Activated T-helper 1 cell treated with anti-CD3 and anti-CD28 coated beads, Interleukin-12 subunit alpha, Interleukin-12 subunit beta, Interleukin-2, Interleukin-4 antibody, amounts not matched to agents 30 ng/mL and 10 ng/mL and 1 ng/mL, durations not matched to agents 14 hours and 24 hours and 36 hours (primary cell): ENCODE measurements at regions not wholly inside any gene's neighbourhood (a gene's known extent, or its start where the extent isn't known, plus 50 kb on each side); places are given as distances from the start of the nearest gene placed in this dataset.

ENCODE experiments used
- DNase-seq: peaks from one replicate; pipeline ENCODE4 v3.0.0; 2021; ENCODE audit warnings: low spot score
- H3K27ac Mint-ChIP-seq: one replicate; pipeline ENCODE4 v1.8.0; 2021; ENCODE audit warnings: mild to moderate bottlenecking, mixed read lengths
- H3K27me3 Mint-ChIP-seq: one replicate; pipeline ENCODE4 v1.8.0; 2022; ENCODE audit warnings: mild to moderate bottlenecking, moderate library complexity, mixed read lengths; ENCODE audit not compliant: insufficient read depth
- H3K36me3 Mint-ChIP-seq: one replicate; pipeline ENCODE4 v1.8.0; 2021; ENCODE audit warnings: low read depth, mixed read lengths
- H3K4me1 Mint-ChIP-seq: one replicate; pipeline ENCODE4 v1.8.0; 2021; ENCODE audit warnings: low read depth, mixed read lengths
- H3K4me3 Mint-ChIP-seq: one replicate; pipeline ENCODE4 v1.8.0; 2021; ENCODE audit warnings: mild to moderate bottlenecking, moderate library complexity, mixed read lengths
- H3K9me3 Mint-ChIP-seq: one replicate; pipeline ENCODE4 v1.8.0; 2021; ENCODE audit warnings: mixed read lengths
- intact Hi-C: fragments of 100-400 bp; cut with micrococcal nuclease; formaldehyde crosslinking; loops from one replicate; pipeline ENCODE4 v1.15.1; 2024

- intact Hi-C loops, result no loop called here
- no peaks in the 10 kb centered on the region for H3K4me1 Mint-ChIP-seq
- H3K27ac Mint-ChIP-seq, result no peak overlapping the region
- no peak for DNase-seq
- no peaks in the 10 kb centered on the region for H3K9me3 Mint-ChIP-seq
- no peaks in the 10 kb centered on the region for H3K36me3 Mint-ChIP-seq
- H3K4me3 Mint-ChIP-seq, result no peak overlapping the region
- no peaks in the 10 kb centered on the region for H3K27me3 Mint-ChIP-seq
Observed at GRCh38 chr12:28949184-28949583, 199.9 kb upstream of the FAR2 start.

GRCh38 chr12:28950049-28950448, 199.0 kb upstream of the FAR2 start:
- Mint-ChIP-seq H3K36me3 (no peaks in the 10 kb centered on the region), H3K4me3 (no peak overlapping the region), H3K4me1 (no peaks in the 10 kb centered on the region), H3K9me3 (no peaks in the 10 kb centered on the region), H3K27ac (no peak overlapping the region), H3K27me3 (no peaks in the 10 kb centered on the region)
- DNase-seq, result no peak
- intact Hi-C loops, result no loop called here

- no peaks in the 10 kb centered on the region for H3K36me3 Mint-ChIP-seq
- H3K27me3 Mint-ChIP-seq, result no peaks in the 10 kb centered on the region
- H3K4me1 Mint-ChIP-seq, result no peaks in the 10 kb centered on the region
Observed at GRCh38 chr12:28951935-28952334, 197.1 kb upstream of the FAR2 start.

GRCh38 chr12:28954333-28954732, 194.7 kb upstream of the FAR2 start:
- no peaks in the 10 kb centered on the region for H3K9me3 Mint-ChIP-seq
- intact Hi-C loops, result no loop called here
- DNase-seq, result no peak
- H3K27ac Mint-ChIP-seq, result no peak overlapping the region
- H3K27me3 Mint-ChIP-seq, result no peaks in the 10 kb centered on the region
- H3K36me3 Mint-ChIP-seq, result no peaks in the 10 kb centered on the region
- H3K4me1 Mint-ChIP-seq, result no peaks in the 10 kb centered on the region
- H3K4me3 Mint-ChIP-seq, result no peak overlapping the region

More at GRCh38 chr12:28951935-28952334, 197.1 kb upstream of the FAR2 start:
- Mint-ChIP-seq H3K9me3 (no peaks in the 10 kb centered on the region), H3K4me3 (no peak overlapping the region), H3K27ac (no peak overlapping the region)
- DNase-seq, result no peak
- intact Hi-C loops, result no loop called here

- Mint-ChIP-seq H3K4me3 (no peak overlapping the region), H3K27ac (no peak overlapping the region), H3K9me3 (no peaks in the 10 kb centered on the region), H3K36me3 (no peaks in the 10 kb centered on the region), H3K4me1 (no peaks in the 10 kb centered on the region), H3K27me3 (no peaks in the 10 kb centered on the region)
- no peak for DNase-seq
- intact Hi-C loops, result no loop called here
Observed at GRCh38 chr12:28955491-28955890, 193.6 kb upstream of the FAR2 start.

- Mint-ChIP-seq H3K36me3 (no peaks in the 10 kb centered on the region), H3K27me3 (no peaks in the 10 kb centered on the region), H3K4me3 (no peak overlapping the region), H3K4me1 (no peaks in the 10 kb centered on the region), H3K9me3 (no peaks in the 10 kb centered on the region), H3K27ac (no peak overlapping the region)
- no peak for DNase-seq
- intact Hi-C loops, result no loop called here
Observed at GRCh38 chr12:28955931-28956330, 193.1 kb upstream of the FAR2 start.

GRCh38 chr12:28958553-28959195, 190.4 kb upstream of the FAR2 start:
- DNase-seq, result no peak
- no peaks in the 10 kb centered on the region for H3K4me1 Mint-ChIP-seq
- H3K27ac Mint-ChIP-seq, result no peak overlapping the region
- peaks cover 3% of the 10 kb centered on the region for H3K27me3 Mint-ChIP-seq
- intact Hi-C loops, result no loop called here
- H3K4me3 Mint-ChIP-seq, result no peak overlapping the region
- no peaks in the 10 kb centered on the region for H3K36me3 Mint-ChIP-seq
- H3K9me3 Mint-ChIP-seq, result no peaks in the 10 kb centered on the region

GRCh38 chr12:28961948-28962384, 187.1 kb upstream of the FAR2 start:
- no peak overlapping the region for H3K27ac Mint-ChIP-seq

GRCh38 chr12:28963554-28963953, 185.5 kb upstream of the FAR2 start:
- Mint-ChIP-seq H3K4me1 (no peaks in the 10 kb centered on the region), H3K4me3 (no peak overlapping the region), H3K36me3 (no peaks in the 10 kb centered on the region), H3K27ac (no peak overlapping the region), H3K9me3 (no peaks in the 10 kb centered on the region), H3K27me3 (peaks cover 3% of the 10 kb centered on the region)
- intact Hi-C loops, result no loop called here
- DNase-seq, result no peak

More at GRCh38 chr12:28961948-28962384, 187.1 kb upstream of the FAR2 start:
- no peak overlapping the region for H3K4me3 Mint-ChIP-seq
- DNase-seq, result no peak
- intact Hi-C loops, result no loop called here
- H3K36me3 Mint-ChIP-seq, result no peaks in the 10 kb centered on the region
- no peaks in the 10 kb centered on the region for H3K4me1 Mint-ChIP-seq
- H3K27me3 Mint-ChIP-seq, result peaks cover 3% of the 10 kb centered on the region
- H3K9me3 Mint-ChIP-seq, result no peaks in the 10 kb centered on the region

GRCh38 chr12:28966046-28966780, 182.9 kb upstream of the FAR2 start:
- intact Hi-C loops, result no loop called here
- Mint-ChIP-seq H3K9me3 (no peaks in the 10 kb centered on the region), H3K4me3 (no peak overlapping the region), H3K27me3 (peaks cover 3% of the 10 kb centered on the region), H3K4me1 (no peaks in the 10 kb centered on the region), H3K27ac (no peak overlapping the region), H3K36me3 (no peaks in the 10 kb centered on the region)
- no peak for DNase-seq

- peaks cover 3% of the 10 kb centered on the region for H3K27me3 Mint-ChIP-seq
Observed at GRCh38 chr12:28967426-28967825, 181.7 kb upstream of the FAR2 start.

GRCh38 chr12:28973491-28973890, 175.6 kb upstream of the FAR2 start:
- Mint-ChIP-seq H3K36me3 (no peaks in the 10 kb centered on the region), H3K27me3 (peaks cover 3% of the 10 kb centered on the region), H3K4me1 (no peaks in the 10 kb centered on the region), H3K27ac (no peak overlapping the region), H3K9me3 (no peaks in the 10 kb centered on the region), H3K4me3 (no peak overlapping the region)
- DNase-seq, result no peak
- intact Hi-C loops, result no loop called here

More at GRCh38 chr12:28967426-28967825, 181.7 kb upstream of the FAR2 start:
- Mint-ChIP-seq H3K4me1 (no peaks in the 10 kb centered on the region), H3K9me3 (no peaks in the 10 kb centered on the region), H3K4me3 (no peak overlapping the region), H3K36me3 (no peaks in the 10 kb centered on the region), H3K27ac (no peak overlapping the region)
- intact Hi-C loops, result no loop called here
- no peak for DNase-seq

GRCh38 chr12:28974166-28974565, 174.9 kb upstream of the FAR2 start:
- Mint-ChIP-seq H3K27ac (no peak overlapping the region), H3K36me3 (no peaks in the 10 kb centered on the region)
- intact Hi-C loops, result no loop called here

More at GRCh38 chr12:28974166-28974565, 174.9 kb upstream of the FAR2 start:
- no peak for DNase-seq
- Mint-ChIP-seq H3K4me3 (no peak overlapping the region), H3K27me3 (peaks cover 3% of the 10 kb centered on the region), H3K9me3 (no peaks in the 10 kb centered on the region), H3K4me1 (no peaks in the 10 kb centered on the region)
